ENCODE measurements at regions not wholly inside any gene's neighbourhood (a gene's known extent, or its start where the extent isn't known, plus 50 kb on each side); places are given as distances from the start of the nearest gene placed in this dataset.

DNA sequence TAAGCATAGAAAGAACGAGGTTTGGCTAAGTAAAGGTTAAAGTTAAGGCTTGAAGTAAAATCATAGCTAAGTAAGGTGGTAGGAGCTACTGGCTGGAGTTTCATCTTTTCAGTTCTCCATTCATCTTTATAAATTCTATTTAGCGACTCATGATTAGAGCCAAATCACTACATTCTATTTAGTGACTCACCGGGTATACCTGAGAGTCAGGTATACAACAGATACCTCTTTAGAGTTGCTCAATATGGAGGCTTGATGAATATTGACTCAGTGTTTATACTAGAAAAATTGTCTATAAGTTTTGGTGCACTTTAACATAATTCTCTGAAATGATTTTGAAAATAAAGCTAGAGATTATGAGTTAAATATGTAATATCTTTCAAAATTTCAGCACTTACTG lies 328.8 kb upstream of the GRM7 start:
- DNase-seq: no peak

DNA sequence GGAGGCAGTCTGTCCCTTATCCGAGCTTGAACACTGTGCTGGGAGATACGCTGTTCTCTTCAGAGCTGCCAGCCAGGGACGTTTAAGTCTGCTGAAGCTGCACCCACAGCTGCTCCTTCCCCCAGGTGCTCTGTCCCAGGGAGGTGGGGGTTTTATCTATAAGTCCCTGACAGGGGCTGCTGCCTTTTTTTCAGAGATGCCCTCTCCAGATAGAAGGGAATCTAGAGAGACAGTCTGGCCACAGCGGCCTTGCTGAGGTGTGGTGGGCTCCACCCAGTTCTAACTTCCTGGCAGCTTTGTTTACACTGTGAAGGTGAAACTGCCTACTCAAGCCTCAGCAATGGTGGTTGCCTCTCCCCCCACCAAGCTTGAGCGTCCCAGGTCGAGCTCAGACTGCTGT lies 319.9 kb upstream of the GRM7 start:
- no peak for DNase-seq

DNA sequence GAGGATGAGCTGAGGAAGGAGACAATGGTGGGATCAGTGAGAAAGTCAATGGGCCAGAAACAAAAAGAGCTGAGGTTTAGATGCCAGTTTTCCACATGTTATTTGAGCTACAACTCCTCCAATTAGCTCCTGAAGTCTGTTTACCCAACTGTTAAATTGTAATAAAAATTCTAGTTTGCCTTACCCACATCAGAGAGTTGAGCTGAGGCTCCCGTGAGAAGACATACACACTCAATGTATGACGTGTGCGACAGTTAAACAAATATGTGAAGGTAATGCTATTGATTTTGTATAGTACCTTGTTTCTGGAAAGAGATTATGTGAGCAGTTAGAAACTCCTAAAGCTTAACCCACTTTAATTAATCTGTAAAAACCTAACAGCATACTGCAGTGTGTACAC lies 318.1 kb upstream of the GRM7 start:
- DNase-seq: no peak

DNA sequence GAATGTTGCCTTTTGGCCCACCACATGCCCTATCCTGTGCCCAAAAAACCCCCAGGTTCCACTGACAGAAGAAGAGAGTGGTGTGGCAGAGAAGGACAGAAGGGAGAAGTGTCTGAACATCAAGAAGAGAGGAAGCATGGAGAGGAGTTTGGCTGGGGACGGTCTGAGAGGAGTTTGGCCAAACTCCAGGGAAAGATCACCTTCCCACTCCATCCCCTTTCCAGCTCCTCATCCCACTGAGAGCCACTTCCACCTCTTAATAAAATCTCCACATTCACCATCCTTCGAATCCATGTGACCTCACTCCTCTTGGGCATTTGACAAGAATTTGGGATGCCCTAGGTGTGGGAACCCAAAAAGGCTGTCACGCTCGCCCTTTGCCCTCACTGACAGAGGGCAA lies 311.6 kb upstream of the GRM7 start:
- DNase-seq: no peak

DNA sequence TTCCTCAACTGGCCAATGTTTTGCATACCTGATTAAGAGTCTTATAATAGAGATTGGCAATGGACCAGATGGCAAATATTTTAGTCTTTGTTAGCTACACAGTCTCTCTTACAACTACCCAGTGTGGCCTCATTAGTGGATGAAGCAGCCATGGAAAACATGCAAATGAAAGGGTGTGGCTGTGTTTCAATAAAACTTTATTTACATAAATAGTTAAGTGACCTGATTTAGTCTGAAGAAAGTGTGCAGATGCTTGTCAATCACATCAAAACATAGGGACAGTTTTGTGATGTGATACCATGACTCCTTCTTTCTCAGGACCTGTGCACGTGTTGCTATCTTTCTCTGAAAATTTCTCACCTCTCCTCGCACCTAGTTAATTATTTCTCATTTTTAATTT lies 309.8 kb upstream of the GRM7 start:
- no peak for DNase-seq

DNA sequence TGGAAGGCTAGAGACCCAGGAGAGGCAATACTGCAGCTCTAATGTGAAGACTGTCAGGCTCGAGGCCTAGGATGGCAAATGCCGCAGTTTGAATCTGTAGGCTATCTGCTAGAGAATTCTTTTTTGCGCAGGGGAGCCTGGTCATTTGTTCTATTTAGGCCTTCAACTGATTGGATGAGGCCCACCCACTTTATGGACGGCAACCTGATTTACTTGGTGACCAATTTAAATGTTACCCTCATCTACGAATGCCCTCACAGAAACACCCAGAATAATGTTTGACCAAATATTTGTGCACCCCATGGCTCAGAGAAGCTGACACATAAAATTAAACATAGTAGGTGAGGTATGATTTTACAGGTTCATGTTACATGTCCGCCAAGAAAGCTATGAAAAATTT lies 300.7 kb upstream of the GRM7 start:
- no peak for DNase-seq

DNA sequence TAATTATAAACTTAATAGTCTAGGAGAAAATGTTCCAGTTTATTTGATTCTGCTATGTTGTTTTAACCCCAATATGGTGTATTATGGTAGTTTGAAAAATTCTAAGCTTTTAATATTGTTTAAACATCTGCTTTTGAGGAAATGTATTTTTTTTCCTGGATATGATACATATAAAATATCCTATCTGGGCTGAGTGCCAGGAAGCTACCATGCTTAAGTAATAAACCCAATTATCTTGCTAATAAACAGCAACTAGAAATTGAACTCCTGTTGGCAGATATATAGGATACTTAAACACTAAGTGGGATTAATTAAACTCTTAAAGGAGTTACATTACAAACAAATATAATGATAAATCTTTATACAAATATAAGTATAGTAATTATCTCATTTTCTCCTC lies 293.7 kb upstream of the GRM7 start:
- DNase-seq: no peak

DNA sequence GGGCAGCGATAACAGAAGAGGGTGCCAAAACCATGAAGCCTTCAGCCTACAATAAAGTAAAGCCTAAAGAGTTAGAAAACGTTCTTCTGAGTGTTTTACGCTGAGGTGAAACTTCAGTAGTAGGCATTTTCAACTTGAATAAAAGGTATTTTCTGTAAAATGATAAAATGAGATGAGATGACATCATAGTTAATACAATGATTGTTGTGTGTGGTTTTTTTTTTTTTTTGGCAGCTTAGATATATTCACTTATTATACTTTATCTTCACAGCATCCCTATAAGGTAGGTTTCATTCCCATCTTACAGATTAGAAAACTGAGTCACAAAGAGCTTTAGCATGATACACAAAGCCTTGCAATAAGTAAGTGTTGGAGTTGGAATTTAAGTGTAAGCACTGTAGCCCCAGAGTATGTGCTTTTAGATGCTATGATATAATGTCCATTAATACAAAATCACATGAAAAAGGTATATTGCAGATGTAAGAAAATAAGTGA lies 291.9 kb upstream of the GRM7 start:
- DNase-seq: no peak

DNA sequence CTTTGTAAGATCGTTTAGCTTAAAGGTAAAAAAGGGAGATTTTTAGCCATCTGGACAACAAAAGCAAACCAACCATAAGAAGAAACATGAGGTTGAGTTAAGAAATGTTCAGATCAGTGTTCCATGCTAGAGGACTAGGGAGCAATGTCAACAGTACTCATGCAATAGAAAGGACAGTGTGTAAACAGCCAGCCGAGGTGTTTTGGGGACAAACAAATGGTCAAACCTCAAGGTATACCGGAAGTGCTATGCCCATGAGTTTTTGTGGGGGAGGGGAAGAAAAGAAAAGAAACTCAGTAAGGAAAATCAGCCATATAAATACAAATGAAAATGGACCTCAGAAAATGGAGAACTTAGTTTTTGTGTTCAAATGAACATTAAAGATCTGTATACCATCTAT lies 289.5 kb upstream of the GRM7 start:
- DNase-seq: no peak

DNA sequence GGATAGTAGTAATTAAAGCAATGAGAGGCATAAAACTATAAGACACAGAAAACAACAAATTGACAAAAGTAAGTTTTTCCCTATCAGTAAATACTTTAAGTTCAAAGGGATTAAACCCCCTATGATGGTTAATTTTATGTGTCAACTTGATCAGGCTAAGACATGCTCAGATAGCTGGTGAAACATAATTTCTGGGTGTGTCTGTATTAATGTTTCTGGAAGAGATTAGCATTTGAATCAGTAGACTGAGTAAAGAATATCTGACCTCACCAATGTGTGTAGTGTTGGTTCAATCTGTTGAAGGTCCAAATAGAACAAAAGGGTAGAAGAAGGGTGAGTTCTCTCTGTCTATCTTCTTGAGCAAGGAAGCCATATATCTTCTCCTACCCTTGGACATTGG lies 283.3 kb upstream of the GRM7 start:
- no peak for DNase-seq

DNA sequence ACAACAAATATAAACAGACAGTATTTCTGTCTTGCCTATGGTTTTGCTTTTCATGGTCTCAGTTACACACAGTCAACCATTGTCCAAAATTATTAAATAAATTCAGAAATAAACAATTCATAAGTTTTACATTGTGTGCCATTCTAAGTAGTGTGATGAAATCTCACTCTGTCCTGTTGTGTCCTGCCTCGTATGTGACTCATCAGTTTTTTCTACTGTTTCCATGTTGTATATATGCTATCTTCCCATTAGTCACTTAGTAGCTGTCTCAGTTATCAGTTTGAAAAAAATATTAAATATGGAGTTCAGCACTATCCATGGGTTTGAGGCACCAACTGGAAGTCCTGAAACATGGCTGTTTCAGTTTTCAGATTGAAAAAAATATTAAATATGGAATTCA lies 282.4 kb upstream of the GRM7 start:
- no peak for DNase-seq

DNA sequence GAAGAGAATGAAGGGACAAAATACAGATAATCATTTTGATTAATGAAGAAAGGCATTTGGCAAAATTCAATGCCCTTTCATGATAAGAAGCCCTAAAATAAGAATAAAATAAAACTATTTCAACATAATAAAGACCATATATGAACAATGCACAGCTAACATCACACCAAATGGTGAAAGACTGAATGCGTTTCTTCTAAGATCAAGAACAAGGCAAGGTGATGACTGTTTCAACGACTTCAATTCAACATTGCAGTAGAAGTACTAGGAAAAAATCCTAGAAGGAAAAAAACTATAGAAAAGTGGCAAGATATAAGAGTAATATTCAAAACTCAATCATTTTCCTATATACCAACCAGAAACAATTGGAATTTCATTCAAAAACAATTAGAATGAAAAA lies 280.1 kb upstream of the GRM7 start:
- no peak for DNase-seq

DNA sequence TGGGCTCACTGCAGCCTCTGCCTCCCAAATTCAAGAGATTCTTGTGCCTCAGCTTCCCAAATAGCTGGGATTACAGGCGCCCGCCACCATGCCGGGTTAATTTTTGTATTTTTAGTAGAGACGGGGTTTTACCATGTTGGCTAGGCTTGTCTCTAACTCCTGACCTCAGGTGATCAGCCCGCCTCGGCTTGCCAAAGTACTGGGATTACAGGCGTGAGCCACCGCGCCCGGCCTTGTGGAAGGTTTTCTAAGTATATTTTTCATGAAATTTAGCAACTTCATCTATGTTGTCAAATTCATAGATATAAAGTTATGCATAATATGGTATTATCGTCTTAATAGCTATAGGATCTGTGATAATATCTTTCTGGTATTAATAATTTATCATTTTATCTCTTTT lies 275.6 kb upstream of the GRM7 start:
- no peak for DNase-seq

DNA sequence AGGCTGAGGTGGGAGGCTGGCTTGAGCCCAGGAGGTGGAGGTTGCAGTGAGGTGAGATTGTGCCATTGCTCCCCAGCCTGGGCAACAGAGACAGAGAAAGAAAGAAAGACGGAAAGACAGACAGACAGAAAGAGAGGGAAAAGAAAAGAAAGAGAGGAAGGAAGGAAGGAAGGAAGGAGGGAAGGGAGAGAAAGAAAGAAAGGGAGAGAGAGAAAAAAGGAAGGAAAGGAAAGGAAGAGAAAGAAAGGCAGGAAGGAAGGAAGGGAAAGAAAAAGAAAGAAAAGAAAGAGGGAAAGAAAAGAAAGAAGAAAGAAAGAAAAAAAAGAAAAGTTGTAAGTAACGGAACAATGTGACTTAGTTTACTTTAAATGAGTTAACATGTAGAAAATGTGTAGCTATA lies 260.7 kb upstream of the GRM7 start:
- DNase-seq: no peak

DNA sequence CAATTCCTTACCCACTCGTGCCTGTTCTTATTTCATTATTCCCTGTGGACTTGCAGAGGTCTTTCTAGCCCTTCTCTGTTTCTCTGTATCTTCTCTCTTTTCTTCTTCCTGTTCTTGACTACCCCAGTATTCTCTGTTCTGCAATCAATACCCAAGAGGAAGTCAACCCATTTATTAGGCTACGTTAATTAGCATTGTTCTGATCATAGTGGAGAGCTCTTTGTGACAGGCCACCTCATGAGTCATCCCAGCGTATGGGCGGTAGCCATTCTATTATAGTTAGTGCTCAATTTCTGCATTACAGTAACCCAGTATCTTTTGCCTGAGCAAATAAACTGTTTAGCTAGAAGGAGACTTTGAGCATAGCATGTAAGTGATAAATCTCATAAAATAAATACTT lies 259.5 kb upstream of the GRM7 start:
- DNase-seq: no peak

DNA sequence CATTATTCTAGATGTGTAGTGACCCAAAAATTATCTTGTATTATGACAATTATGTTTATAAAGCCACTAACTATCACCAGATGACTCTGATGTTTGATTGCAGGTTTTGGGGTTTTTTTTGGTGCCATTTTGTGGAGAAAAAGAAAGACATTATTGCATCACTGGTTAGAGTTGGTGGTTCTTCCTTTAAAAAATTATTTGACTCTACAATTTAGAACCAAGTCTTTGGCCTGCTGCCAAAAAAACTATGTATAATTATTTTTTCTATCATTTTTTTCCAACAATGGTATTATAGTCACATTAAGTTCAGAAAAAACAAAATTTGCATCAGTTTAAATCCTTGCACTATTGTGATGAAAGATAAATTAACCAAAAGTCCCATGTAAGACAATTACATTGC lies 258.6 kb upstream of the GRM7 start:
- no peak for DNase-seq

DNA sequence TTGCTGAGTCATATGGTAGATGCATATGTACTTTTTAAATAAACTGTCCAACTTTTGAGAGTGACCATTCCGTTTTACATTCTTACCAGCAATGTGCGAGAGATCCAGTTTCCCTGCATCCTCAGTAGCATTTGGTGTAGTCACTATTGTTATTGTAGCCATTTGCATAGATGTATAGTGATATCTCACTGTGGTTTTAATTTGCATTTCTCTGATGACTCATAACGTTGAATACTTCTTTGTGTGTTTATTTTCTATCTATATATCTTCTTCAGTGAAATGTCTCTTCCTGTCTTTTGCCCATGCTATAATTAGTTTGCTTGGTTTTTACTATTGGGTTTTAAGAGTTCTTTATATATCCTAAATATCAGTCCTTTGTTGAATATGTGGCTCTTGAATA lies 255.7 kb upstream of the GRM7 start:
- DNase-seq: no peak

DNA sequence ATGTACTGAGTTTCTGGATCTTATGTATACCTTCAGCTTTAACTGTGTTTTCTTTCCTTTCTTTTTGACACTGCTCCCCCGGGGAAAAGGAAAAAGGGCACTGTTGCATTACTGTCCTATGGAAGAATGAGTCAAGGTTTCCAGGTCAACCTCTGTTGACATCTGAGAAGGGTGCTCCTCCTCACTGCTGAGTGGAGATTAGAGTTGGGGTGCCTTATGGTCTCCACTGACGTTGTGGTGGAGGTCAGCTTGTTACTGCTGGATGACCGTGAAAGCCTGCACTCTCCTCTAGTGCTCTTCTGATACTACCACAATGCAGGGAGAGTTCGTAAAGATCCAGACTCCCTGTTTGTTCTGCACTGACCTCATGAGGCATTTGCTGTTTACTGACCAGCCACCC lies 252.1 kb upstream of the GRM7 start:
- no peak for DNase-seq

DNA sequence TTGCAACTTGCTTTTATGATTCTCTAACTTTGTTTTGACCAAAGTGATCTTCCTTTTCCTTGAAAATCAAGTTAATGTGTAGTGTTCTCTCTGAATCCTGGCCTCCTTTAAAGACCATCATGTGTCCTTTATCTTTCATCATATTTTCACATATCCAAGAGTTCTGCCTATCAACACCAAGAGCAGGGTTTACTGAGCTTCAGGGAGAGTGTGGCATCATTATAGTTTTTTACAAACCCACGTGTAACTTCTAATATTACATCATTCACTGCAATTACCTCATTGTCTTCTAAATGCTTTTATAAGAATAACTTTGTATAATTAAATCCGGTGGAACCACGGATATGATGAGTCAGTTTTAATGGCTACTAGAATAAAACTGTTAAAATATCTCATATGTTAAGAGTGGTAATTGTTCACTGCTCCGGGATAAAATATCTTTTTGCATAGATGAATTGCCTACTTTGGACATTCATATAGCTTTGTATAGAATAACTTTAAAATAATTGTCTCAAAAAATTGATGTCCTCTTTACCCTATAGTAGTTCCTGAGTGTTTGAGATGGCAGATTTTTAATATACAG lies 248.8 kb upstream of the GRM7 start:
- no peak for DNase-seq

DNA sequence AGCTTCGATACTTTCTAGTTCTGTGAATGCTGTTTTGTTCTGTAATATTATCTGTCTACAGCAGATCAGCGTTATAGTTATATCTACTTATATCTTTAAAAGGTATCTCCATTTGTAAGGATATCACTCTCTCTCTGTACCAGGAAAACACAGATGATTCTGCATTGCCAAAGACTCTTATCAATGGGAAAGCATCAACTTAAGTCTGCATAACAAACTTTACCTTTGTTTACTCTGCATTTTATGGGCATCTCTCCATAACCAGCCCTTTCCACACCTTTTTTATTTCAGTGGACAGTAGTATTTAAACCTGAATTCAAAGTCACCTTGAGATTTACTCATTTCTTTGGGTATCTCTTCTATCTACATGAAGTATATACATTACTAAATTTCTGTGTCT lies 238.7 kb upstream of the GRM7 start:
- DNase-seq: no peak

DNA sequence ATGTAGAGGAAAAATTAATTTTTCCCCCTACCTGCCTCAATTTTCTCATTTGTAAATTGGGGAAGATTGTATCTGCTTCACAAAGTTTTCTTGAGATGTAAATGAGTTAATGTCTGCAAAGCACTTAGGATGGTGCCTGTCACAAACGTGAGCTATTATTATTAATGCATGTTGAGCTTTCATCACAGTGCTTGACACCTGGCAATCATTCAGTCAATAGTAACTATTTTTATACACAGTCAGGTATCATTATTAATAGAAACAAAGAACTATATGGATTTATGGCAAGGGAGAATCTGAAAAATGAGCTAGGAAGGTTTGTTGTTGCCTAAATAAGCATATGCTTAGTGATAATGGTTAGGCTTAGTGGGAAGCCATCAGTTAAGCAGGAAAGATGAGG lies 238.2 kb upstream of the GRM7 start:
- no peak for DNase-seq

DNA sequence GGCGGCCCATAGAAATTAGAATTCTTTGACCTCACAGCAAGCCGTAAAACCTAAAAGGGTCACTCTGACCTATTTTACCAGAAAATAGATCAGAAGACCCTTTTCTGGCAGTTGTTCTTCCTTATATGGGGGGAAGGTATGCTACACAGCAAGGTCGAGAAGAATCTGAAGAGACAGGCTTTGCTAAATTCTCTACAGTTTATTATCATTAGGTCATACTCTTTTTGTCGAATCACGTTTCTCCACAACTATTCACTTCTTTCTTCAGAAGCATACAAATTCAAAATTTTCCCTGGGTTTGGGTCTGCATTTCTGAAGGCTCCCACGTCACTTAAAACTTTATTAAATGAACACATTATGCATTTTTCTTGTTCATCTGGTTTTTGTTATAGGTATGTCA lies 229.5 kb upstream of the GRM7 start:
- DNase-seq: no peak

DNA sequence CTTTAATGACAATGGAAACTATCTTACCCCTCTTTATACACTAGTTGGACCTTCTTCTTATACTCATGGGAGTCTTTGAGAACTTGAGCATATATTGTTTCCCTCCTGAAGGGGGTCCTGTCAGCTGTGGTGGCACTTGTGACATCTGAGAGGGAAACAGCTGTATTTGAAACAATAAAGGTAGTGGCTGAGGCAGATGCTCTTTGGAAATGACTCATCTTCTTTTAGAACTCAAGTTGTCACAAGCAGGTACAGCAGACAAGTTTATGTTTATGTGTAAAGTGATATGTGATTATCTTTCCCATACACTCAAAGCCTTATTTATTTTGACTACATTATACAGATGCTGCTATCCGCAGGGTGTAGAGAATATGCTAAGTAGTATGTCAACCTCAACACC lies 220.0 kb upstream of the GRM7 start:
- DNase-seq: no peak

DNA sequence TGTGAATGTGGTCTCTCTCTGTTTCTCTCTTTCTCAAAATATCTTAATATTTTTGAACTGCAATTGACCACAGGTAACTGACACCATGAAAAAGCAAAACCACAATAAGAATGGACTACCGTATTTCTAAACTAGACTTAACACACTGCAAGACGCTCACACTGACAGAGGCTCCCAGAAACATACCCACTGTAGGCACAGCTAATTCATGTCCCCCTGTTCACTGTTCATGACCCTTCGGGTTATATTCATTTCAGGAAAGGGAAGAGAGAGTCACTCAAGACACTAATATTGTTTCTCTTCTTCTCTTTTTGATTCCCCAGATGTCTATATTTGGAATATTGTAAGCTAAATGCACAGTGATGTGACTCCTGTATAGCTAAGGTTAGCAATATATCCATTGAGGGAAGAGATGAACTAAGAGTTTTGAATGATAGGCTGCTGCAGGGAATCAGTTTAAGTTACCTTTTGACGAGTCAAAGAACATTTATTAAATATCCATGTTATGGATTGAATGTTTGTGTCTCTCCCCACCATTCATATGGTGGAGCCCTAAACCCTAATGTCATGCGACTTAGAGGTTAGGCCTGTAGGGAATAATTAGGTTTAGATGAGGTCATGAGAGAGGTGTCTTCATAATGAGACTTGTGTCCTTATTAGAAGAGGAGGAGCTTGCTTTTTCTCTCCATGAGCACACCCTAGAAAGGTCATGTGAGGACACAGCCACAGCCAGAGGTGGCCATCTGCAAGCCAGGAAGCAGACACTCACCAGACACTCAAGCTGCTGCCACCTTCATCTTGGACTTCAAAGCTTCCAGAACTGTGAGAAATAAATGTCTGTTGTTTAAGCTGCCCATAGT lies 216.6 kb upstream of the GRM7 start:
- DNase-seq: no peak

DNA sequence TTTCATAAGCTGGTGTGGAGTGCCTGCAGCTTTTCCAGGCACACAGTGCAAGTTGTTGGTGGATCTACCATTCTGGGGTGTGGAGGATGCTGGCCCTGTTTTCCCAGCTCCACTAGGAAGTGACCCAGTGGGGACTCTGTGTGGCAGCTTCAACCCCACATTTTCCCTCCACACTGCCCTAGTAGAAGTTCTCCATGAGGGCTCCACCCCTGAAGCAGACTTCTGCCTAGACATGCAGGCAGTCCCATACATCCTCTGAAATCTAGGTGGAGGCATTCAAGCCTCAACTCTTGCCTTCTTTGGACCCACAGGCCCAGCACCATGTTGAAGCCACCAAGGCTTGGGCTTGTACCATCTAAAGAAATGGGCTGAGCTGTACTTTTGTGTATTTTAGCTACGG lies 206.2 kb upstream of the GRM7 start:
- no peak for DNase-seq
